GM19397 (cell line): ENCODE measurements at regions not wholly inside any gene's neighbourhood (a gene's known extent, or its start where the extent isn't known, plus 50 kb on each side); places are given as distances from the start of the nearest gene placed in this dataset.
"Not testable (repeated sequence)": the region's sequence is repeated elsewhere in the genome, so short reads cannot be mapped to it uniquely, and the experiment has no call there.

Source experiments
- ATAC-seq: cut with Tn5 transposase; IDR thresholded peaks from one replicate; pipeline ENCODE4 v1.9.1; 2021; ENCODE audit warnings: mild to moderate bottlenecking, moderate library complexity; ENCODE audit not compliant: unreplicated experiment

GRCh38 chr5:130845049-130845765 is 319.8 kb downstream of the HINT1 start:
- no peak for ATAC-seq

GRCh38 chr5:130836729-130837649 is 328.1 kb downstream of the HINT1 start:
- peak; percentile 52 for ATAC-seq

GRCh38 chr5:130817598-130818384 is 347.3 kb downstream of the HINT1 start:
- not testable (repeated sequence) for ATAC-seq

GRCh38 chr5:130815246-130815645 is 349.8 kb downstream of the HINT1 start:
- ATAC-seq, result no peak

- ATAC-seq, result no peak
These were observed 356.4 kb downstream of the HINT1 start for GRCh38 chr5:130808691-130809090.

- no peak for ATAC-seq
These were observed 359.4 kb downstream of the HINT1 start for GRCh38 chr5:130805648-130806047.

GRCh38 chr5:130805036-130805435 is 360.0 kb downstream of the HINT1 start:
- no peak for ATAC-seq

GRCh38 chr5:130801963-130802362 is 363.1 kb downstream of the HINT1 start:
- no peak for ATAC-seq

- no peak for ATAC-seq
These were observed 366.0 kb downstream of the HINT1 start for GRCh38 chr5:130799015-130799414.

- ATAC-seq, result no peak
These were observed 367.8 kb downstream of the HINT1 start for GRCh38 chr5:130797303-130797702.

GRCh38 chr5:130796902-130797301 is 368.2 kb downstream of the HINT1 start:
- ATAC-seq, result no peak

GRCh38 chr5:130796032-130796431 is 369.0 kb downstream of the HINT1 start:
- no peak for ATAC-seq

- ATAC-seq, result no peak
These were observed 370.0 kb downstream of the HINT1 start for GRCh38 chr5:130795037-130795436.

- ATAC-seq, result no peak
These were observed 387.3 kb downstream of the HINT1 start for GRCh38 chr5:130777794-130778193.

- ATAC-seq, result no peak
These were observed 391.2 kb downstream of the HINT1 start for GRCh38 chr5:130773813-130774212.

GRCh38 chr5:130762031-130762430 is 403.0 kb downstream of the HINT1 start:
- ATAC-seq, result no peak

- ATAC-seq, result no peak
These were observed 406.0 kb downstream of the HINT1 start for GRCh38 chr5:130759061-130759460.

GRCh38 chr5:130747556-130747955 is 417.5 kb downstream of the HINT1 start:
- no peak for ATAC-seq

GRCh38 chr5:130746641-130747040 is 418.4 kb downstream of the HINT1 start:
- not testable (repeated sequence) for ATAC-seq

GRCh38 chr5:130743092-130743491 is 422.0 kb downstream of the HINT1 start:
- ATAC-seq, result no peak

GRCh38 chr5:130740047-130740569 is 424.9 kb downstream of the HINT1 start:
- ATAC-seq, result no peak
